HG03457 (cell line): ENCODE measurements at regions not wholly inside any gene's neighbourhood (a gene's known extent, or its start where the extent isn't known, plus 50 kb on each side); places are given as distances from the start of the nearest gene placed in this dataset.

Experiments
- ATAC-seq: cut with Tn5 transposase; IDR thresholded peaks from one replicate; pipeline ENCODE4 v1.9.1; 2021; ENCODE audit warnings: moderate number of reproducible peaks; ENCODE audit not compliant: unreplicated experiment

DNA sequence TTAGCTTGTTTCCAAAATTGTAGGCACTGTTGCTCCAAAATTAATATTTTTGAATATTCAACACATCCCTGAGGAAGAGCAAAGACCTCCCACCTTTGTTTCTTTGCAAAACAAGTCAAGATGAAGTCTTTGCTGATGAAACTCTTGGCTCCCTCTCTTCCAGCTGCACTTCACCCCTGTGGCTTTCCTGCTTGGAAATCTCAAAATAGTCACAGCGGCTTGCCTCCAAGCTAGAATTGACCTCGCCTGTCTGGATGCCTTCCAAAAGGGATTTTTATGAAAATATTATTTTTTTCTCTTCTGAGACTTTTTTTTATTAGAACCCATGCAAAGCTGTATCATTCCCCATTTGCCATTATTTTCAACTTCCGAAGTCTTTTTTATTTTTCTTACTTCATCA, 71.1 kb upstream of the MROH9 start:
- no peak for ATAC-seq

DNA sequence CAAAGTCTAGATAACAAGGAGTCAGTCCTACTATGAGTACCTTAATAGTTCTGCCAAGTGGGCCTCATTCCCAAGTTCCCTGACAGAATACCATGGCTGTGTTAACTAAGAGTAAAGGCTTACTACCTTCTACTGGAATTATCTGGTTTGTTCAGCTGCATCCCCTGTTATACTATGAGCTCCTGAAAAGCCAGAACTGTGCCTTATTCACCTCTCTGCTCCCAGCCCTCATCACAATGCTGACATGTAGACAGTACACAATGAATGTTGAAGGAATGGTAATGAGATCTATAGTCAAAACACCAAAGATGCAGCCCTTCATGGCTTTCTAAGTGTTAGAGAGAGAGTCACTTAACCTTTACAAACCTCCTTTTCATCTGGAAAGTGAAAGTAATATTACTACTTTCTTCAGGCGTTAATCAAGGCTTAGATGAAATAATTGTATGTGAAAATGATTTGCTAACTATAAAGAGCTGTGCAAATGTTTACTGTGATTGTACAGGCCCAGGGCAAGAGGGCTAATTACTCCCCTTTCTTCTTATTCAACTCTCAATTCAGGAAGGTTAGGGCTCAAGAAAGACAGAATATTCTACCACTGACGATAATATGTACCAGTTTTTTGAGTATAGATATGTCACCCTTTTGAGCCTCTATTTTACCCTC, 70.3 kb upstream of the MROH9 start:
- no peak for ATAC-seq

- no peak for ATAC-seq
Observed at GRCh38 chr1:170866646-170867045, 68.7 kb upstream of the MROH9 start.

GRCh38 chr1:170871868-170872267, 63.5 kb upstream of the MROH9 start:
- no peak for ATAC-seq

- no peak for ATAC-seq
Observed at GRCh38 chr1:170872663-170873062, 62.7 kb upstream of the MROH9 start.

DNA sequence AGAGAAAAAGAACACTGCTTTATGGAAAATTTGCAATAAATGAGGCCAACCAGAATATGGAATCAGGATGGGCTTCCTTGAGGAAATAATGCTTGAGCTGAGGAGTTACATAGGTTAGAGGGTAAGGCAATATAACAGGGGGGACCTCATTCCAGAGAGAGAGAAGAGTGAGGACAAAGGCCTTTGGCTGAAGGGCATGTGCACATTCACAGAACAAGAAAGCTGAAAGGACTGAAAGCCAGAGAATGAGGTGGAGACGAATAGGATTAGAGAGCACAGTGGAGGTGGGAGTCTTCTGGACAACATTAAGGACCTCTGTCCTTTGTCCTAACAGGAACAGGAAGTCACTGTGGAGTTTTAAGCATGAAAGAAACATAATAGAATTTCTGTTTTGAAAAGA, 60.7 kb upstream of the MROH9 start:
- ATAC-seq: no peak

- ATAC-seq: no peak
Observed at GRCh38 chr1:170881268-170882265, 53.8 kb upstream of the MROH9 start.
